ENCODE measurements at regions not wholly inside any gene's neighbourhood (a gene's known extent, or its start where the extent isn't known, plus 50 kb on each side); places are given as distances from the start of the nearest gene placed in this dataset.
"Not testable (repeated sequence)": the region's sequence is repeated elsewhere in the genome, so short reads cannot be mapped to it uniquely, and the experiment has no call there.

GRCh38 chr6:121876721-121877120, 441.3 kb downstream of the GJA1 start:
- DNase-seq (ENCODE audit: low spot score) = no peak

- no peak for DNase-seq (ENCODE audit: low spot score)
These were observed 443.7 kb downstream of the GJA1 start for GRCh38 chr6:121879149-121879548.

- DNase-seq (ENCODE audit: low spot score) = no peak
These were observed 445.4 kb downstream of the GJA1 start for GRCh38 chr6:121880831-121881230.

GRCh38 chr6:121881974-121882667, 446.7 kb downstream of the GJA1 start:
- no peak for DNase-seq (ENCODE audit: low spot score)

- no peak for DNase-seq (ENCODE audit: low spot score)
These were observed 448.6 kb downstream of the GJA1 start for GRCh38 chr6:121884091-121884490.

GRCh38 chr6:121884620-121885019, 449.2 kb downstream of the GJA1 start:
- DNase-seq (ENCODE audit: low spot score) = no peak

GRCh38 chr6:121885399-121886152, 450.1 kb downstream of the GJA1 start:
- no peak for DNase-seq (ENCODE audit: low spot score)

- no peak for DNase-seq (ENCODE audit: low spot score)
These were observed 450.9 kb downstream of the GJA1 start for GRCh38 chr6:121886223-121886830.

GRCh38 chr6:121887724-121888123, 452.3 kb downstream of the GJA1 start:
- no peak for DNase-seq (ENCODE audit: low spot score)

- no peak for DNase-seq (ENCODE audit: low spot score)
These were observed 455.0 kb downstream of the GJA1 start for GRCh38 chr6:121890307-121890910.

- not testable (repeated sequence) for DNase-seq (ENCODE audit: low spot score)
These were observed 460.3 kb downstream of the GJA1 start for GRCh38 chr6:121895731-121896130.

GRCh38 chr6:121896363-121896762, 460.9 kb downstream of the GJA1 start:
- no peak for DNase-seq (ENCODE audit: low spot score)

GRCh38 chr6:121896771-121897170, 461.3 kb downstream of the GJA1 start:
- DNase-seq (ENCODE audit: low spot score) = no peak

- no peak for DNase-seq (ENCODE audit: low spot score)
These were observed 461.9 kb downstream of the GJA1 start for GRCh38 chr6:121897337-121897760.

- no peak for DNase-seq (ENCODE audit: low spot score)
These were observed 466.0 kb downstream of the GJA1 start for GRCh38 chr6:121901432-121901831.

- DNase-seq (ENCODE audit: low spot score) = no peak
These were observed 469.1 kb downstream of the GJA1 start for GRCh38 chr6:121904559-121904958.

- no peak for DNase-seq (ENCODE audit: low spot score)
These were observed 477.5 kb downstream of the GJA1 start for GRCh38 chr6:121912905-121913304.

GRCh38 chr6:121917263-121917829, 481.9 kb downstream of the GJA1 start:
- no peak for DNase-seq (ENCODE audit: low spot score)

- DNase-seq (ENCODE audit: low spot score) = no peak
These were observed 481.5 kb upstream of the HSF2 start for GRCh38 chr6:121917834-121918559.

GRCh38 chr6:121920616-121921015, 478.8 kb upstream of the HSF2 start:
- no peak for DNase-seq (ENCODE audit: low spot score)

- no peak for DNase-seq (ENCODE audit: low spot score)
These were observed 474.4 kb upstream of the HSF2 start for GRCh38 chr6:121925024-121925423.
